Type B pancreatic cell (in vitro differentiated cells): ENCODE measurements at regions not wholly inside any gene's neighbourhood (a gene's known extent, or its start where the extent isn't known, plus 50 kb on each side); places are given as distances from the start of the nearest gene placed in this dataset.
"Not testable (repeated sequence)": the region's sequence is repeated elsewhere in the genome, so short reads cannot be mapped to it uniquely, and the experiment has no call there.

Source experiments
- DNase-seq: peaks from one replicate; pipeline ENCODE4 v3.0.0; 2021; ENCODE audit warnings: mixed read lengths; ENCODE audit not compliant: unreplicated experiment; ENCODE audit errors: extremely low spot score
- H3K27ac Mint-ChIP-seq: 2 replicates; pipeline ENCODE4 v1.8.0; 2021; ENCODE audit warnings: mild to moderate bottlenecking, mixed read lengths
- H3K27me3 Mint-ChIP-seq: 2 replicates; pipeline ENCODE4 v1.8.0; 2021; ENCODE audit warnings: mixed read lengths
- H3K36me3 Mint-ChIP-seq: 2 replicates; pipeline ENCODE4 v1.8.0; 2021; ENCODE audit warnings: mixed read lengths
- H3K4me1 Mint-ChIP-seq: one replicate; pipeline ENCODE4 v1.8.0; 2021; ENCODE audit warnings: mixed read lengths; ENCODE audit not compliant: unreplicated experiment
- H3K4me3 Mint-ChIP-seq: 2 replicates; pipeline ENCODE4 v1.8.0; 2021; ENCODE audit warnings: mild to moderate bottlenecking, mixed read lengths
- H3K9me3 Mint-ChIP-seq: 2 replicates; pipeline ENCODE4 v1.8.0; 2021; ENCODE audit warnings: mixed read lengths
- CTCF ChIP-seq: fragments of 200-600 bp; sonication (generic); conservative IDR thresholded peaks from 2 replicates; pipeline ENCODE4 v1.5.0; 2021; ENCODE audit warnings: antibody characterized with exemption, mild to moderate bottlenecking

DNA sequence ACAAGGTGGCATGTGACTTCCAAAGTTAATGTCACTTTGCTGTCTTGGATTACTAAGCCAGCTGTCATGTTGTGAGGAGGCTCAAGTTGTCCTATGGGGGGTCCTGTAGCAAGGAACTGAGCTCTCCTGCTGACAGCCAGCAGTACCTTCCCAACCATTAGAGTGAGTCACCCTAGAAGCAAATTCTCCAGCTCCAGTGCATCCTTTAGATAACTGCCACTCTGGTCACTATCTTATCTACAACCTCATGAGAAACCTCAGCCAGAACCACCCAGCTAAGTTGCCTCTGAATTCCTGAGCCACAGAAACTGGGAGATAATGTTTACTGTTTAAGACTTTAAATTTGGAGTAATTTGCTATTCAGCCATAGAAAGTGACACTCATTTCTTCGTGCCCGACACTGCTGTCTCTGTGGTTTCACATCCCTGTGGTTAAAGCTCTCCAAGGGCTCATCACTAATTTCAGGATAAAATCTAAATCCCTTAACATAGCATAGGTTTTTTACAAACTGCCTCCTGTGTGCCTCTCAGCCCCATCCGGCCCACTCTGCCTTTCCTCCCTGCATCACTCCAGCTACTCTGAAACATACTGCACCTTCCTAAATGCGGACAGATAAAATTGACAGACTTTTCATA, 83.5 kb downstream of the PRR15 start:
- Mint-ChIP-seq H3K27me3 (no peaks in the 10 kb centered on the region), H3K9me3 (no peaks in the 10 kb centered on the region), H3K27ac (no peak overlapping the region), H3K4me1 (no peaks in the 10 kb centered on the region), H3K36me3 (peaks cover 8% of the 10 kb centered on the region), H3K4me3 (no peak overlapping the region)
- TF ChIP-seq CTCF: no peak
- no peak for DNase-seq

DNA sequence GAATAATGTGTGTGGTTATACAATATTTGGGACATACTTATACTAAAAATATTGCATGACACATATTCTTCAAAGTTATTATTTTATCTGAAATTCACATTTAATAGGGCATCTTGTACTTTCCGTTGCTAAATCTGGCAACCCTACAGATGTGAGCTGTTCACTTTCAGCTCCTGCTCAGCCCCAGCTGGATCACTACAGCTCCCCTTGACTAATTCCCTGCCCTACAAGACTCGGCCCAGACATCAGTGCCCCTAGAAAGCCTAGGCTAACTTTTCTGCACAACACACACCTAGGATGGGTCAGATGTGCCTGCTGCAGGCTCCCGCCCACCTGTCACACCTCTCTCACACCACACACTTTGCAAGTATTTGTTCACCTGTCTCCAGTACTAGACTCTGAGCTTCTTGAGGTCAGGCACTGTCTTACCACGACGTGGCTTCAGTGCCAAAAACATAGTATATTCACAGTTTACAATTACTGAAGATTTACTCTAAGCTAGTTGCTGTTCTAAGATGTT, 84.1 kb downstream of the PRR15 start:
- H3K4me1 Mint-ChIP-seq, H3K9me3 Mint-ChIP-seq, DNase-seq, H3K27me3 Mint-ChIP-seq, H3K4me3 Mint-ChIP-seq, H3K27ac Mint-ChIP-seq, H3K36me3 Mint-ChIP-seq: not testable (repeated sequence)

- Mint-ChIP-seq H3K27me3 (no peaks in the 10 kb centered on the region), H3K36me3 (peaks cover 8% of the 10 kb centered on the region), H3K27ac (no peak overlapping the region), H3K4me1 (no peaks in the 10 kb centered on the region), H3K4me3 (no peak overlapping the region), H3K9me3 (no peaks in the 10 kb centered on the region)
- no peak for DNase-seq
- no peak for TF ChIP-seq CTCF
Observed at GRCh38 chr7:29649028-29649716, 85.5 kb downstream of the PRR15 start.

- DNase-seq: no peak
- H3K27ac Mint-ChIP-seq: no peak overlapping the region
- H3K4me1 Mint-ChIP-seq: no peaks in the 10 kb centered on the region
- H3K4me3 Mint-ChIP-seq: no peak overlapping the region
- H3K36me3 Mint-ChIP-seq: peaks cover 8% of the 10 kb centered on the region
- no peak for TF ChIP-seq CTCF
- no peaks in the 10 kb centered on the region for H3K9me3 Mint-ChIP-seq
- H3K27me3 Mint-ChIP-seq: no peaks in the 10 kb centered on the region
Observed at GRCh38 chr7:29649876-29650275, 86.2 kb downstream of the PRR15 start.

DNA sequence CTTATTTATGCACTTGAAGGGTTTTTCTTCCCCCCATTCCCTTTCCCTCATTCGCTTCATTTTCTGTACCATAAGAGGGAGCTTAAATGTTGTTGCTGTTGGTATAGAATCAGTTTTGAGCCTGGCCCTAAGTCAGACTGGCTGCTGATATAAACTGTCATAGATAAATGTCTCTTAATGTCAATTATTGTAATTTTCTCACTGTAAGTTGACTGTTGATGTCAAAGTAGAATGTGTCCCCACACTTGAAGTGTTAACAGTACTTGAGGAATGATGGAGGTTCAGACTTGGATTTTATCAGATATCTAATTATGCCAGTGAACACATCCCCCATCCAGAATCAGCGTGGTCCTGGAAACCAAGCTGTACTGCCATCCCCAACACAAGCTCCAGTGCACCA, 87.8 kb downstream of the PRR15 start:
- TF ChIP-seq CTCF: no peak
- Mint-ChIP-seq H3K27me3 (no peaks in the 10 kb centered on the region), H3K9me3 (no peaks in the 10 kb centered on the region), H3K27ac (no peak overlapping the region), H3K4me3 (no peak overlapping the region), H3K36me3 (peaks cover 8% of the 10 kb centered on the region), H3K4me1 (no peaks in the 10 kb centered on the region)
- no peak for DNase-seq

DNA sequence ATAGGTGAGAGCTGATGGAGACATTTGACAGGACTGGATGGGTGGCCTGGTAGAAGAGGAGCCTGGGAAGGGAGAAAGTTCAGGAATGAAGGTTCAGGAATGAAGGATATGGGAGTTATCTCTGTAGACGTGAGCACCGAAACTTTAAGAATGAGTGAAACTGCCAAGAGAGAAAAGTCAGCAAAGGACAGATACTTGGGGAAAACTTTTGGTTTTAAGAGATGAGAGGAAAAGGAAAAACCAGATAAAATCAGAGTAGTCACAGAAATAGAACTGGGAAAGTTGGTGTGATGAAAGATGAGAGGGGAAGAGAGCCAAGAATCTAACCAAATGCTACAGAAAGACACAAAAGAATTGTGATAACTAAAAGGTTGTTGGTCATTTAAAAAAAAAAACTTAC, 88.9 kb downstream of the PRR15 start:
- H3K27ac Mint-ChIP-seq: no peak overlapping the region
- no peak overlapping the region for H3K4me3 Mint-ChIP-seq
- no peak for DNase-seq
- no peak for TF ChIP-seq CTCF
- H3K36me3 Mint-ChIP-seq: peaks cover 4% of the 10 kb centered on the region
- H3K27me3 Mint-ChIP-seq: no peaks in the 10 kb centered on the region
- H3K4me1 Mint-ChIP-seq: no peaks in the 10 kb centered on the region
- no peaks in the 10 kb centered on the region for H3K9me3 Mint-ChIP-seq

DNA sequence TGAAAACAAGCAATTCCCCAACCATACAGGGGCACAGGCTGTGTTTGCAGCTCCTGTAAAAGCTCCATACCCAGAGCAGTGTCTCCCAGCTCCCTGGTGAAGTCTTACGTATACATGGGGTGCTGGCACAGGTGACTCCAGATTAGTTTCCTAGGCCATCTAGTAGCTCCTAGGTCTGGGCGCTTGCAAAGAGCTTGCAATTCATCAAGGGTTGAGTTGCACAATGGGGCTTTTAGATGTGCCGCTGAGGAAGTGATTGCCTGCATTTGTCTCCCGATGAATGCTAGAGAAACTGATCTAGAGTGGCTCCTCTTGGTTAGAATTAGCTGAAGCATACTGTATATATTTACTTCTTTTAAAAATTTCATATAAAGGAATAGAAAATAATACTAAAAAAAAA, 90.7 kb downstream of the PRR15 start:
- H3K4me1 Mint-ChIP-seq, H3K36me3 Mint-ChIP-seq, H3K27me3 Mint-ChIP-seq, DNase-seq, H3K4me3 Mint-ChIP-seq, H3K9me3 Mint-ChIP-seq, H3K27ac Mint-ChIP-seq: not testable (repeated sequence)
